HG03103 (cell line): ENCODE measurements at regions not wholly inside any gene's neighbourhood (a gene's known extent, or its start where the extent isn't known, plus 50 kb on each side); places are given as distances from the start of the nearest gene placed in this dataset.

Experiments
- ATAC-seq: cut with Tn5 transposase; IDR thresholded peaks from one replicate; pipeline ENCODE4 v1.9.1; 2021; ENCODE audit warnings: low read depth; ENCODE audit not compliant: unreplicated experiment

DNA sequence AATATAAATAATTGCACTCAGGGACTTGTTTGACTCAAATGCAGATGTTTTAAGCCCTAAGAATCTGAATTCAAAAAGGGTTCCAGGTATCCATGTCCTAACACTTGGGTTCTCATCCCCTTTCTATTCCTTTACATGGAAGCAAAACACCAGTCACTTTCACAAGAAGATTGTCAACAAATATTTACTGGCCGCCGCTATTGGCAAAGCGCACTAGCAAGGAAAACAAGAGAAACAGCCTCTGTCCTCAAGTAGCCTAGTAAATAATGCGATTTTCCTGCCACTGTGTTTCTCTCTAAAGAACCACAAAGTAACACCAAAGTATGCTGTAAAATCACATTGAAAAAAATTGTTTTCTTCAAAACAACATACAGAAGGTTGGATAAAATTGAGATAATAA, 66.7 kb upstream of the EZH2 start:
- ATAC-seq: no peak

GRCh38 chr7:148944935-148945934, 61.1 kb upstream of the EZH2 start:
- no peak for ATAC-seq

DNA sequence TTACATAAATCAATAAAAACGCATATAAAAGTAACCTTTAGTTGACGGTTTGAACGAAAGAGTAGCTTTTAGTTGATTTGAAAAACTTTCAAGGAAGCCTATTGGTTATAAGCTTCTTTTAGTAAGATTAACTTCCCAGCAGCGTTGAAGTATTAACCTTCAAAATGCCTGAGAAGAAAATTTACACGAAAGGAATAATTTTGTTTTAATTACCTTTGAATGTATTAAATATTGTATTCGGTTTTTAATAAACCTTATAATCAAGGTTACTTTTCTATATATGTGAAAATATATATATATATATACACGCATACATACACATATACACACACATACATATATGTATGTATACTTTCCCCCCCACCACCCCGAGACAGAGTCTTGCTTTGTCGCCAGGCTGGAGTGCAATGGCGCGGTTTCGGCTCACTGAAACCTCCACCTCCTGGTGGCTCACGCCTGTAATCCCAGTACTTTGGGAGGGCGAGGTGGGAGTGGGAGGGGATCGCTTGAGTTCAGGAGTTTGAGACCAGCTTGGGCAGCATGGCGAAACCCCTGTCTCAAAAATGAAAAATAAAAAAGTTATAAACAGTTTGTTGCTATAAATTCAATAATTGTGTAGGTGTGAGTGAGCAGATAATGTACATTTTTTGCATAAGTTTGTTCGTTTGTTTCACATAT, 57.6 kb upstream of the EZH2 start:
- peak; percentile 32 for ATAC-seq

DNA sequence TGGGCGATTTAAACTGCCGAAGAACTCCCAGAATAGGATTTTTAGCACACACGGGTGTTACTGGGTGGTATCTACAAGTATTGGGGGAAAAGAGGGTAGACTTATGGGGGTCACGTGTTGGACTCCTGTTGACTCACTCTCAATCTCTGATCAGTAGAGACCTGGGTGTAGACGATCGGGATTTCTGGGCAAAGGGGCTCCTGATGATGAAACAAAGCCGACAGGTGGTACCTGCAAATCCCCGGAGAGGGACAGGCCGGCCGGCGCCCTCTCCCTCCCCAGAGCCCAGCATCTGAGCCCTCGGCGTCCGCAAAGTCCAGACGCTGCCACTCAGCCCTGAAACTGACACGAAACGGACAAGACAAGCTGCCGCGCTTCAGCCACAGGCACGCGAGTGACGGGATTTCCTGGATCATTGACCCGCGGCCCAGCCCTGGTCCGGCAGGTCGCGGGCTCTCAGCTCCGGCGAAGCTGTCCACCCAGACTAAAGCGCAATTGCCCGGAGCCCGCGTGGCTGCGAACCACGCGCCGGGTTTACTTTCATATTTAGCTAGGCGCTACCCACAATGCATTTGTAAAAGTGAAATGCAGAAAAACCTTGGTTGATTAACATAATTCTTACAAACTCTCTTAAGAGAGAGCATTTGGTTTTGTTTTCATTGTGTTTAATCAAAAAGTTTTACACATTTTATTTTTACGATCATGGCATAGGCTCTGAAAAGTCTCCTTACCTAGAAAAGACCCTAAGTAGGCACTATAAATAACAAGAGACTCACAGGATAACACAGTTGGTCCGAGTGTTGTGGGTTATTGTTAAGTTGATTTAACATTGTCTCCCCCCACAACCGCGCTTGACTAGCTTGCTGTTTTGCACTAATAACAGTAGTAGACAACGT, 56.9 kb upstream of the EZH2 start:
- ATAC-seq: peak; percentile 63

GRCh38 chr7:148939128-148939755, 55.2 kb upstream of the EZH2 start:
- ATAC-seq: no peak

- ATAC-seq: no peak
These were observed 51.4 kb upstream of the EZH2 start for GRCh38 chr7:148935451-148935850.
